MCF 10A (cell line): ENCODE measurements at regions not wholly inside any gene's neighbourhood (a gene's known extent, or its start where the extent isn't known, plus 50 kb on each side); places are given as distances from the start of the nearest gene placed in this dataset.

Experiments used
- BruUV-seq: library from RNA; stranded (reverse); fragments of 400-500 nt; replicated peaks from 2 replicates; lab custom pipeline; 2021; lab: Mats Ljungman, UMichigan
- CTCF ChIA-PET: fragments of 300-600 bp; sonication (Branson Sonifier 250); formaldehyde crosslinking; extraction: SDS; loops from one replicate; lab custom pipeline; 2021; ENCODE audit warnings: antibody characterized with exemption, inconsistent platforms; lab: Yijun Ruan, JAX
- POLR2A ChIA-PET: fragments of 300-600, 350-650 bp; sonication (Branson Sonifier 250); formaldehyde crosslinking; extraction: SDS; loops from one replicate; lab custom pipeline; 2020; ENCODE audit warnings: antibody characterized with exemption, inconsistent platforms; lab: Yijun Ruan, JAX
- DNase-seq: peaks from one replicate; pipeline ENCODE4 v3.0.0-alpha.2; 2018; ENCODE audit not compliant: unreplicated experiment
- H3K27ac Mint-ChIP-seq: one replicate; pipeline ENCODE4 v1.8.0; 2022; ENCODE audit warnings: mild to moderate bottlenecking, low read depth, mixed read lengths; ENCODE audit not compliant: unreplicated experiment
- H3K27me3 Mint-ChIP-seq: one replicate; pipeline ENCODE4 v1.8.0; 2022; ENCODE audit warnings: mixed read lengths; ENCODE audit not compliant: insufficient read depth, unreplicated experiment
- H3K36me3 Mint-ChIP-seq: one replicate; pipeline ENCODE4 v1.8.0; 2022; ENCODE audit warnings: mild to moderate bottlenecking, moderate library complexity, mixed read lengths; ENCODE audit not compliant: insufficient read depth, unreplicated experiment
- H3K4me1 Mint-ChIP-seq: one replicate; pipeline ENCODE4 v1.8.0; 2022; ENCODE audit warnings: mixed read lengths; ENCODE audit not compliant: insufficient read depth, unreplicated experiment
- H3K4me3 Mint-ChIP-seq: one replicate; pipeline ENCODE4 v1.8.0; 2022; ENCODE audit warnings: mild to moderate bottlenecking, moderate library complexity, mixed read lengths; ENCODE audit not compliant: unreplicated experiment
- H3K9me3 Mint-ChIP-seq: one replicate; pipeline ENCODE4 v1.8.0; 2022; ENCODE audit warnings: mixed read lengths; ENCODE audit not compliant: unreplicated experiment
- intact Hi-C: fragments of 100-400 bp; cut with micrococcal nuclease; formaldehyde crosslinking; loops from 2 replicates; pipeline ENCODE4 v1.14.1; 2022
- TF ChIP-seq, protein P1 (sequence below): fragments of 200-600 bp; IDR thresholded peaks from one replicate; pipeline ENCODE4 v1.8.0; 2022; ENCODE audit warnings: antibody characterized with exemption, mild to moderate bottlenecking; ENCODE audit not compliant: unreplicated experiment

DNA sequence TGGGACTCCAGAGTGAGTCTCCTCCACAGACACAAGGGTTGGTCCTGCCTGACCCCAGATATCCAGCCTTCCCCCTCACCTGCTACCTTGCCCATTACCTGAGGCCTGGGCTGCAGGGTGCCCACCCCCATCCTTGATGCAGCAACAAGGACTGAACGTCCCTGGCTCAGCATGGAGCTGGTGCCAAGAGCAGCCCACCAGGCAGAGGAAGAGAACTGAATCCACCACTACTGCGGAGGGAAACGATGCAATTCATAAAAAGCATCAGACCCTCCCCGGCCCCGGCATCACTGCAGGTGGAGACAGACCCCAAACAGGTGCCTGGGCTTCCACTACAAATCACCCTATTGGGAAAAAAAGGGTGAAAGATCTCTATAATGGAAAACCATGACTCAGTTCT is 131.0 kb upstream of the TNRC6C start:
- no peak for DNase-seq
- no TSS peak for BruUV-seq
- intact Hi-C loops = no loop called here
- Mint-ChIP-seq H3K4me1 (peaks cover 11% of the 10 kb centered on the region), H3K9me3 (no peaks in the 10 kb centered on the region), H3K27ac (no peak overlapping the region), H3K27me3 (peaks cover 37% of the 10 kb centered on the region), H3K36me3 (no peaks in the 10 kb centered on the region), H3K4me3 (no peak overlapping the region)
- POLR2A ChIA-PET = interaction anchor here (0.5 kb wide), 1 partner anchor 55 kb away, joined by 3 read pairs; no protein-coding TSS in a partner anchor
- TF ChIP-seq, protein P1, sequence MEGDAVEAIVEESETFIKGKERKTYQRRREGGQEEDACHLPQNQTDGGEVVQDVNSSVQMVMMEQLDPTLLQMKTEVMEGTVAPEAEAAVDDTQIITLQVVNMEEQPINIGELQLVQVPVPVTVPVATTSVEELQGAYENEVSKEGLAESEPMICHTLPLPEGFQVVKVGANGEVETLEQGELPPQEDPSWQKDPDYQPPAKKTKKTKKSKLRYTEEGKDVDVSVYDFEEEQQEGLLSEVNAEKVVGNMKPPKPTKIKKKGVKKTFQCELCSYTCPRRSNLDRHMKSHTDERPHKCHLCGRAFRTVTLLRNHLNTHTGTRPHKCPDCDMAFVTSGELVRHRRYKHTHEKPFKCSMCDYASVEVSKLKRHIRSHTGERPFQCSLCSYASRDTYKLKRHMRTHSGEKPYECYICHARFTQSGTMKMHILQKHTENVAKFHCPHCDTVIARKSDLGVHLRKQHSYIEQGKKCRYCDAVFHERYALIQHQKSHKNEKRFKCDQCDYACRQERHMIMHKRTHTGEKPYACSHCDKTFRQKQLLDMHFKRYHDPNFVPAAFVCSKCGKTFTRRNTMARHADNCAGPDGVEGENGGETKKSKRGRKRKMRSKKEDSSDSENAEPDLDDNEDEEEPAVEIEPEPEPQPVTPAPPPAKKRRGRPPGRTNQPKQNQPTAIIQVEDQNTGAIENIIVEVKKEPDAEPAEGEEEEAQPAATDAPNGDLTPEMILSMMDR = no peak
- CTCF ChIA-PET = interaction anchor here (0.6 kb wide), 1 partner anchor 1574 kb away, joined by 4 read pairs; no protein-coding TSS in a partner anchor

DNA sequence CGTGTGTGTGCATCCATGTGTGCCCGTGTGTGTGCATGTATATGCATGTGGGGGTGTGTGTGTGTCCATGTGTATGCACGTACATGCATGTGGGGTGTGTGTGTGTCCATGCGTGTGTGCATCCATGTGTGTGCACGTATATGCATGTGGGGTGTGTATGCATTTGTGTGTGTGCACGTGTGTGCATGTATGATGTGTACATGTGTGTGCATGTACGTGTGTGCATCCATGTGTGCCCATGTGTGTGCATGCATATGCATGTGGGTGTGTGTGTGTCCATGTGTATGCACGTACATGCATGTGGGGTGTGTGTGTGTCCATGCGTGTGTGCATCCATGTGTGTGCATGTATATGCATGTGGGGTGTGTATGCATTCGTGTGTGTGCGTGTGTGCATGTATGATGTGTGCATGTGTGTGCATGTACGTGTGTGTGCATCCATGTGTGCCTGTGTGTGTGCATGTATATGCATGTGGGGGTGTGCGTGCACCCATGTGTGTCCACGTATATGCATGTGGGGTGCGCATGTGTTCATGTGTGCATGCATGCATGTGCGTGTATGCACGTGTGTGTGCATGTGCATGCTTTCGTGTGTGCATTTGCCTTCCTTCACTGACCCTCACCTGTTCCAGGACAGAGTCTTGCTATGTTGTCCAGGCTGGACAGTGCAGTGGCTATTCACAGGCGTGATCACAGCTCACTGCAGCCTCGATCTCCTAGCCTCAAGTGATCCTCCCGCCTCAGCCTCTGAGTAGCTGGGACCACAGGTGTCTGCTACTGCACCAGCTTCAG is 129.6 kb upstream of the TNRC6C start:
- POLR2A ChIA-PET = no interaction called here
- Mint-ChIP-seq H3K36me3 (no peaks in the 10 kb centered on the region), H3K4me1 (peaks cover 11% of the 10 kb centered on the region)

DNA sequence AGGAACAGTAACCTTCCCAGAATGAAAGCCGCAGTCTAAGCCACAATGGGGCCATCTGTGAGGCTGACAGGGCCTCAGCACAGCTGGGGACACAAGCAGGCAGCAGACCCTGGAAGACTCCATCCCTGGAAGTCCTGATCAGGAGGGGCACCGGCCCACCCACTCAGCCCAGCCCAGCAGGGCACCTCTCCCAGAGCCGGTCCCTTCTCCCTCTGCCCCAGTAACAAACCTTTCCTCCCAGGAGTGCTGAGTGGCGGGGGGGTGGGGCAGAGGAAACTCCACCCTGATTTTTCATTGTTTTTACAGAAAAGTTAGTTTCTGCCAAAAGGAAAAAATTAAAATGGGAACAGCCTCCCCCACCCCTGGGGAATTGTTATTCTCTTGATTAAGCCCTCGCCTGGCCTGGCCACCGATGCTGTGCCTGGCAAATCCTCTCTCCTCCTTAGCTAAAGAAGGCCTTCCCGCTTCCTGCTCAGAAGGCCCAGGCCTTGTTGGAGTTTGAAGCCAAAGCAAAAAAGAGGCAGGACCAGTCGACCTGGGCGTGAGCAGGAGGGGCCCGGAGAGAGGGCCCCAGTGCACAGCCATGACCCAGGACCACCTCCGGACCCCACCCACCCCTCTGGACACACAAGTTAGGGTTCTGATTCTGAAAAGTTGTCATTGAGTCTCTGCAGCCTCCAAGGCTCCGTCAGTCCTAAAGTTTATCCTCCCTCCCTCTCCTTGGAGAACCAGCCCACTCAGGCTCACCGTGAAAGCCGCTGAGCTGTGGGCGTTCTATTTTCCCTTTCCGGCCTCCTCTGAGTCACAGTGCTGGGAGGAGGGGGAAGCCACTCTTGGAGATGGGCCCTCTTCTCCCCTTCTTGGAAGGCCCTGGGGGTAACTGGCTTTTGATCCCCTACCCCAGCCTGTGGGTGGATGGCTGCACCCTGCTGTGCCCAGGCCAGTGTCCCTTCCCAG is 128.4 kb upstream of the TNRC6C start:
- peaks cover 14% of the 10 kb centered on the region for H3K27me3 Mint-ChIP-seq
- H3K27ac Mint-ChIP-seq = no peak overlapping the region
- no peaks in the 10 kb centered on the region for H3K9me3 Mint-ChIP-seq
- TF ChIP-seq, protein P1 = no peak
- BruUV-seq = no TSS peak
- no peak overlapping the region for H3K4me3 Mint-ChIP-seq
- intact Hi-C loops = loop anchor here (10.0 kb wide), 1 partner anchor 55 kb away; no protein-coding TSS in a partner anchor
- H3K36me3 Mint-ChIP-seq = no peaks in the 10 kb centered on the region
- DNase-seq = peak; percentile 68
- CTCF ChIA-PET = interaction anchor here (0.6 kb wide), 1 partner anchor 210 kb away, joined by 3 read pairs; no protein-coding TSS in a partner anchor
- H3K4me1 Mint-ChIP-seq = peaks cover 21% of the 10 kb centered on the region
- POLR2A ChIA-PET = interaction anchor here (0.7 kb wide), 1 partner anchor 183 kb away, joined by 3 read pairs; no protein-coding TSS in a partner anchor

More for the DNA sequence above, 129.6 kb upstream of the TNRC6C start:
- Mint-ChIP-seq H3K4me3 (no peak overlapping the region), H3K27me3 (peaks cover 23% of the 10 kb centered on the region), H3K27ac (no peak overlapping the region), H3K9me3 (no peaks in the 10 kb centered on the region)
- BruUV-seq = no TSS peak
- CTCF ChIA-PET = no interaction called here
- TF ChIP-seq, protein P1 = no peak
- DNase-seq = no peak
- intact Hi-C loops = no loop called here
